GM12892 (cell line): ENCODE measurements at regions not wholly inside any gene's neighbourhood (a gene's known extent, or its start where the extent isn't known, plus 50 kb on each side); places are given as distances from the start of the nearest gene placed in this dataset.

Source experiments
- POLR2A ChIP-seq: IDR thresholded peaks from 2 replicates; pipeline ENCODE4 v1.6.1; 2011; ENCODE audit warnings: low read depth, low read length, control low read depth
- TAF1 ChIP-seq: IDR thresholded peaks from 2 replicates; pipeline ENCODE4 v1.6.1; 2011; ENCODE audit warnings: low read depth, mild to moderate bottlenecking, control low read depth, low read length, borderline replicate concordance

- no peak for TF ChIP-seq TAF1
- no peak for TF ChIP-seq POLR2A
Measured at GRCh38 chr7:19984231-19984632, 210.8 kb upstream of the TMEM196 start.
